Activated CD8-positive, alpha-beta T cell treated with anti-CD3 and anti-CD28 coated beads for 36 hours (primary cell): ENCODE measurements at regions not wholly inside any gene's neighbourhood (a gene's known extent, or its start where the extent isn't known, plus 50 kb on each side); places are given as distances from the start of the nearest gene placed in this dataset.

Source experiments
- ATAC-seq: fragments of 200-7000 bp; cut with Tn5 transposase; one replicate; pipeline ENCODE4 v1.10.0; 2021; ENCODE audit warnings: mild to moderate bottlenecking, moderate library complexity
- CTCF ChIA-PET: fragments of 350-600 bp; sonication (Branson Sonifier 250); formaldehyde crosslinking; loops from one replicate; lab custom pipeline; 2021; ENCODE audit warnings: antibody characterized with exemption; lab: Charles Lee
- POLR2A ChIA-PET: fragments of 350-600 bp; sonication (Branson Sonifier 250); formaldehyde crosslinking; loops from one replicate; lab custom pipeline; 2021; ENCODE audit warnings: antibody characterized with exemption; lab: Charles Lee
- DNase-seq: peaks from one replicate; pipeline ENCODE4 v3.0.0-alpha.2; 2020
- H3K27ac Mint-ChIP-seq: one replicate; pipeline ENCODE4 v1.8.0; 2021; ENCODE audit warnings: mild to moderate bottlenecking, mixed read lengths
- H3K27me3 Mint-ChIP-seq: one replicate; pipeline ENCODE4 v1.8.0; 2021; ENCODE audit warnings: mixed read lengths
- H3K36me3 Mint-ChIP-seq: one replicate; pipeline ENCODE4 v1.8.0; 2021; ENCODE audit warnings: low read depth, mixed read lengths
- H3K4me1 Mint-ChIP-seq: one replicate; pipeline ENCODE4 v1.8.0; 2021; ENCODE audit warnings: low read depth, mixed read lengths
- H3K4me3 Mint-ChIP-seq: one replicate; pipeline ENCODE4 v1.8.0; 2021; ENCODE audit warnings: mild to moderate bottlenecking, moderate library complexity, mixed read lengths
- H3K9me3 Mint-ChIP-seq: one replicate; pipeline ENCODE4 v1.8.0; 2021; ENCODE audit warnings: mixed read lengths
- intact Hi-C: fragments of 100-400 bp; cut with micrococcal nuclease; formaldehyde crosslinking; loops from one replicate; pipeline ENCODE4 v1.10.0; 2022
- TF ChIP-seq, protein P1 (sequence below): fragments of 200-600 bp; IDR thresholded peaks from one replicate; pipeline ENCODE4 v1.8.0; 2022; ENCODE audit warnings: antibody characterized with exemption, mild to moderate bottlenecking

GRCh38 chr10:31130406-31130805 lies 98.7 kb upstream of the ZNF438 start:
- intact Hi-C loops: no loop called here
- CTCF ChIA-PET: interaction anchor here (1.0 kb wide), 1 partner anchor 491 kb away, joined by 3 read pairs; no protein-coding TSS in a partner anchor

GRCh38 chr10:31131251-31131650 lies 99.6 kb upstream of the ZNF438 start:
- DNase-seq: no peak
- ChIA-PET CTCF (interaction anchor here (1.0 to 1.2 kb wide), 2 partner anchors 48 to 492 kb away, joined by 3 to 4 read pairs; no protein-coding TSS in a partner anchor), POLR2A (interaction anchor here (1.1 to 1.3 kb wide), 2 partner anchors 9 to 10 kb away, joined by 3 read pairs; no protein-coding TSS in a partner anchor)
- Mint-ChIP-seq H3K36me3 (no peaks in the 10 kb centered on the region), H3K27ac (no peak overlapping the region), H3K27me3 (no peaks in the 10 kb centered on the region), H3K9me3 (no peaks in the 10 kb centered on the region), H3K4me3 (no peak overlapping the region), H3K4me1 (peaks cover 29% of the 10 kb centered on the region)
- TF ChIP-seq, protein P1, sequence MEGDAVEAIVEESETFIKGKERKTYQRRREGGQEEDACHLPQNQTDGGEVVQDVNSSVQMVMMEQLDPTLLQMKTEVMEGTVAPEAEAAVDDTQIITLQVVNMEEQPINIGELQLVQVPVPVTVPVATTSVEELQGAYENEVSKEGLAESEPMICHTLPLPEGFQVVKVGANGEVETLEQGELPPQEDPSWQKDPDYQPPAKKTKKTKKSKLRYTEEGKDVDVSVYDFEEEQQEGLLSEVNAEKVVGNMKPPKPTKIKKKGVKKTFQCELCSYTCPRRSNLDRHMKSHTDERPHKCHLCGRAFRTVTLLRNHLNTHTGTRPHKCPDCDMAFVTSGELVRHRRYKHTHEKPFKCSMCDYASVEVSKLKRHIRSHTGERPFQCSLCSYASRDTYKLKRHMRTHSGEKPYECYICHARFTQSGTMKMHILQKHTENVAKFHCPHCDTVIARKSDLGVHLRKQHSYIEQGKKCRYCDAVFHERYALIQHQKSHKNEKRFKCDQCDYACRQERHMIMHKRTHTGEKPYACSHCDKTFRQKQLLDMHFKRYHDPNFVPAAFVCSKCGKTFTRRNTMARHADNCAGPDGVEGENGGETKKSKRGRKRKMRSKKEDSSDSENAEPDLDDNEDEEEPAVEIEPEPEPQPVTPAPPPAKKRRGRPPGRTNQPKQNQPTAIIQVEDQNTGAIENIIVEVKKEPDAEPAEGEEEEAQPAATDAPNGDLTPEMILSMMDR: no peak
- intact Hi-C loops: no loop called here
- no peak for ATAC-seq

More at GRCh38 chr10:31130406-31130805, 98.7 kb upstream of the ZNF438 start:
- POLR2A ChIA-PET: interaction anchor here (1.3 kb wide), 1 partner anchor 9 kb away, joined by 3 read pairs; no protein-coding TSS in a partner anchor
- H3K4me1 Mint-ChIP-seq: peaks cover 23% of the 10 kb centered on the region
- H3K27me3 Mint-ChIP-seq: no peaks in the 10 kb centered on the region
- H3K36me3 Mint-ChIP-seq: no peaks in the 10 kb centered on the region
- ATAC-seq (no peak), DNase-seq (no peak)
- no peak overlapping the region for H3K4me3 Mint-ChIP-seq
- TF ChIP-seq, protein P1: no peak
- H3K9me3 Mint-ChIP-seq: no peaks in the 10 kb centered on the region
- no peak overlapping the region for H3K27ac Mint-ChIP-seq

GRCh38 chr10:31132681-31133244 lies 101.1 kb upstream of the ZNF438 start:
- Mint-ChIP-seq H3K9me3 (no peaks in the 10 kb centered on the region), H3K4me1 (peaks cover 38% of the 10 kb centered on the region), H3K27me3 (no peaks in the 10 kb centered on the region), H3K36me3 (no peaks in the 10 kb centered on the region), H3K27ac (peak overlapping the region; percentile 65), H3K4me3 (peak overlapping the region; percentile 46)
- ATAC-seq: no peak
- DNase-seq: no peak
- CTCF ChIA-PET: interaction anchor here (1.3 to 1.4 kb wide), 2 partner anchors 49 to 101 kb away, joined by 3 to 6 read pairs; partner anchors contain the start of gene ZNF438
- intact Hi-C loops: no loop called here
- TF ChIP-seq, protein P1: no peak
- POLR2A ChIA-PET: interaction anchor here (0.8 kb wide), 1 partner anchor 32 kb away, joined by 4 read pairs; no protein-coding TSS in a partner anchor

DNA sequence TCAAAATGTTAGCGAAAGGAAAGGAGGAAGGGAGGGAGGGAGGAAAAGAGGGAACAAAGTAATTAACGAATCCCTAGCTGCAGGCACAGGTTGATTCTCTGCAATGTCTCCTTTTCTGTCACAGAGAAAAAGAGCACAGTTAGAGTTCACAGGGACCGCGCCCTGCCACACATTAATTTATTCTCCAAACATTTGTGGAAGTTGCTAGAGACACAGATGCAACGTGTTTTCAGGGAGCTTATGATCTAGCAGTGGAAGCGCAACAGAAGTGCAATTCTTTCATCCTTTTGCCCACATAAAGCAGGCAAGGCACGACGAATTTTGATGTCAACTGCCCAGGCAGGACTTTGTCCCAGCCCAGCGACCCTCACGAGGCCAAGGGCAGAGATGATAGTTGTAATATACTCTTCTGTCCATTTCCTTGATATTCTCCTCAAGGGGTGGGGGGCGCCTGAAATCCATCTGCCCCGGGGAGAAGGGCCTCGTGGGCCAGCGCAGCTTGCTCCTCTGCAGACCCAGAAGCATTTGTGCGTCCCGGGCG lies 101.7 kb upstream of the ZNF438 start:
- Mint-ChIP-seq H3K36me3 (no peaks in the 10 kb centered on the region), H3K9me3 (no peaks in the 10 kb centered on the region), H3K27ac (peak overlapping the region; percentile 65), H3K27me3 (no peaks in the 10 kb centered on the region), H3K4me3 (peak overlapping the region; percentile 46), H3K4me1 (peaks cover 38% of the 10 kb centered on the region)
- ATAC-seq (no peak), DNase-seq (no peak)
- ChIA-PET POLR2A (interaction anchor here (0.8 to 2.0 kb wide), 2 partner anchors 33 to 101 kb away, joined by 4 to 5 read pairs; partner anchors contain the start of gene ZNF438), CTCF (interaction anchor here (1.3 to 1.4 kb wide), 2 partner anchors 50 to 102 kb away, joined by 3 to 6 read pairs; partner anchors contain the start of gene ZNF438)
- TF ChIP-seq, protein P1: no peak
- intact Hi-C loops: no loop called here
